ENCODE measurements at regions not wholly inside any gene's neighbourhood (a gene's known extent, or its start where the extent isn't known, plus 50 kb on each side); places are given as distances from the start of the nearest gene placed in this dataset.

- H2AFZ ChIP-seq (ENCODE audit: low read length): no peak overlapping the region
- H3K79me2 ChIP-seq (ENCODE audit: insufficient read depth, low read length): no peaks in the 10 kb centered on the region
- H3K36me3 ChIP-seq (replicated peaks in 1 of 2; ENCODE audit: control insufficient read depth in 1 of 2, insufficient read depth in 2 of 2, low read length in 2 of 2): no peaks in the 10 kb centered on the region
- 36% methylated on average over 5 of the region's 5 CpGs for WGBS (ENCODE audit: low lambda C conversion rate)
- H4K20me1 ChIP-seq (ENCODE audit: insufficient read depth, low read length): no peaks in the 10 kb centered on the region
- H3K9ac ChIP-seq (ENCODE audit: insufficient read depth, low read depth, low read length): no peak overlapping the region
- ChIA-PET POLR2A (interaction anchor here (1.2 kb wide), 1 partner anchor 29 kb away, joined by 3 read pairs; no protein-coding TSS in a partner anchor), CTCF (ENCODE audit: low intra/inter-chr PET ratio, low total read pairs) (no interaction called here)
- H3K9me3 ChIP-seq (ENCODE audit: low read length): no peaks in the 10 kb centered on the region
- no TSS peak for BruUV-seq (replicated peaks)
- DNase-seq (ENCODE audit: low spot score) (no peak), FAIRE-seq (no peak), ATAC-seq (no peak)
- no peak overlapping the region for H3K4me3 ChIP-seq (replicated peaks in 1 of 3; ENCODE audit: insufficient read depth in 1 of 3, low read depth in 2 of 3, low read length in 3 of 3)
- H3K4me2 ChIP-seq (ENCODE audit: low read depth, low read length): peak overlapping the region; percentile 18; the same call in 1 of the 2 replicates
- H3K27ac ChIP-seq (ENCODE audit: extremely low read length, insufficient read depth, low read length): no peak overlapping the region
- peaks cover 38% of the 10 kb centered on the region for H3K4me1 ChIP-seq (ENCODE audit: insufficient read depth, low read length)
- TF ChIP-seq ZNF710 (CRISPR knock-in tag; IDR thresholded peaks at IDR 0.05; ENCODE audit: borderline replicate concordance): no peak
- TF ChIP-seq ELK4 (CRISPR knock-in tag; IDR thresholded peaks at IDR 0.05; ENCODE audit: borderline replicate concordance): no peak
- no peak for TF ChIP-seq TFDP2 (CRISPR knock-in tag; IDR thresholded peaks at IDR 0.05)
- in situ Hi-C loops (cut with HindIII; ENCODE audit: extremely low pct_ligation_motif_present, low pct_unique_long_range_greater_than_20kb) (loop anchor here (25.0 kb wide), 1 partner anchor 363 kb away; no protein-coding TSS in a partner anchor), intact Hi-C loops (cut with micrococcal nuclease; ENCODE audit: unreplicated experiment) (loop anchor here (10.0 kb wide), 1 partner anchor 1475 kb away; no protein-coding TSS in a partner anchor)
- no peaks in the 10 kb centered on the region for H3K27me3 ChIP-seq (ENCODE audit: control insufficient read depth in 1 of 2, insufficient read depth in 2 of 2, low read length in 2 of 2)
These were observed 143.6 kb upstream of the KIF5B start for GRCh38 chr10:32199714-32200394.
